H9 (cell line): ENCODE measurements at regions not wholly inside any gene's neighbourhood (a gene's known extent, or its start where the extent isn't known, plus 50 kb on each side); places are given as distances from the start of the nearest gene placed in this dataset.

Experiments used
- DNase-seq: peaks from one replicate; pipeline ENCODE4 v3.0.0-alpha.2; 2017
- H2AFZ ChIP-seq: one replicate; pipeline ENCODE4 v1.6.1; 2013; ENCODE audit warnings: mild to moderate bottlenecking, low read length, control low read depth, moderate library complexity
- H2AK5ac ChIP-seq: 2 replicates; pipeline ENCODE4 v1.6.1; 2013; ENCODE audit warnings: low read length, control low read depth, mixed read lengths; ENCODE audit not compliant: insufficient read length
- H2BK120ac ChIP-seq: one replicate; pipeline ENCODE4 v1.6.1; 2013; ENCODE audit warnings: low read depth, mild to moderate bottlenecking, low read length, control low read depth, inconsistent platforms; ENCODE audit not compliant: poor library complexity, severe bottlenecking
- H2BK12ac ChIP-seq: 2 replicates; pipeline ENCODE4 v1.6.1; 2013; ENCODE audit warnings: low read length, control low read depth, mixed read lengths, low read depth; ENCODE audit not compliant: insufficient read length
- H2BK15ac ChIP-seq: 2 replicates; pipeline ENCODE4 v1.6.1; 2013; ENCODE audit warnings: low read depth, low read length, control low read depth
- H2BK20ac ChIP-seq: one replicate; pipeline ENCODE4 v1.6.1; 2013; ENCODE audit warnings: low read depth, mild to moderate bottlenecking, low read length, control low read depth, inconsistent platforms; ENCODE audit not compliant: poor library complexity, severe bottlenecking
- H2BK5ac ChIP-seq: 2 replicates; pipeline ENCODE4 v1.6.1; 2013; ENCODE audit warnings: low read length, control low read depth, mixed read lengths; ENCODE audit not compliant: insufficient read length
- H3K14ac ChIP-seq: 2 replicates; pipeline ENCODE4 v1.6.1; 2013; ENCODE audit warnings: low read length, control low read depth; ENCODE audit not compliant: insufficient read depth
- H3K18ac ChIP-seq: 2 replicates; pipeline ENCODE4 v1.6.1; 2013; ENCODE audit warnings: low read depth, mild to moderate bottlenecking, mixed read lengths, low read length, control low read depth; ENCODE audit not compliant: insufficient read length
- H3K23ac ChIP-seq: 2 replicates; pipeline ENCODE4 v1.6.1; 2013; ENCODE audit warnings: low read length, control low read depth, mixed read lengths, low read depth; ENCODE audit not compliant: insufficient read length
- H3K23me2 ChIP-seq: 2 replicates; pipeline ENCODE4 v1.6.1; 2013; ENCODE audit warnings: low read depth, mild to moderate bottlenecking, mixed read lengths, low read length, control low read depth; ENCODE audit not compliant: insufficient read length, poor library complexity, severe bottlenecking
- H3K27ac ChIP-seq: 2 replicates; pipeline ENCODE4 v1.5.1; 2013; ENCODE audit warnings: low read length, control low read depth, mixed read lengths, low read depth; ENCODE audit not compliant: insufficient read length
- H3K27me3 ChIP-seq: 2 replicates; pipeline ENCODE4 v1.6.1; 2013; ENCODE audit warnings: low read length, control low read depth, inconsistent platforms; ENCODE audit not compliant: insufficient read depth
- H3K4ac ChIP-seq: 2 replicates; pipeline ENCODE4 v1.6.1; 2013; ENCODE audit warnings: low read depth, mild to moderate bottlenecking, control low read depth, inconsistent platforms, low read length, moderate library complexity
- H3K4me1 ChIP-seq: 2 replicates; pipeline ENCODE4 v1.6.1; 2013; ENCODE audit warnings: low read length, control low read depth, inconsistent platforms; ENCODE audit not compliant: insufficient read depth
- H3K4me2 ChIP-seq: 2 replicates; pipeline ENCODE4 v1.6.1; 2013; ENCODE audit warnings: low read length, control low read depth, mixed read lengths; ENCODE audit not compliant: insufficient read length, insufficient read depth
- H3K56ac ChIP-seq: 2 replicates; pipeline ENCODE4 v1.6.1; 2013; ENCODE audit warnings: low read depth, mild to moderate bottlenecking, mixed read lengths, low read length, control low read depth; ENCODE audit not compliant: insufficient read length
- H3K79me1 ChIP-seq: 2 replicates; pipeline ENCODE4 v1.6.1; 2013; ENCODE audit warnings: low read depth, mild to moderate bottlenecking, moderate library complexity, low read length, control low read depth, inconsistent platforms; ENCODE audit not compliant: insufficient read depth, poor library complexity, severe bottlenecking
- H3K79me2 ChIP-seq: 2 replicates; pipeline ENCODE4 v1.6.1; 2013; ENCODE audit warnings: low read length, control low read depth, inconsistent platforms; ENCODE audit not compliant: insufficient read depth
- H3K9ac ChIP-seq: 2 replicates; pipeline ENCODE4 v1.6.1; 2013; ENCODE audit warnings: low read length, control low read depth, mixed read lengths; ENCODE audit not compliant: insufficient read length; ENCODE audit errors: extremely low read depth
- H3K9me3 ChIP-seq: one replicate; pipeline ENCODE4 v1.6.1; 2013; ENCODE audit warnings: low read depth, low read length, inconsistent platforms; ENCODE audit not compliant: control insufficient read depth
- H3T11ph ChIP-seq: one replicate; pipeline ENCODE4 v1.6.1; 2013; ENCODE audit warnings: mild to moderate bottlenecking, low read length, control low read depth, inconsistent platforms
- H4K20me1 ChIP-seq: one replicate; pipeline ENCODE4 v1.6.1; 2013; ENCODE audit not compliant: control insufficient read depth, insufficient read length, insufficient read depth
- H4K5ac ChIP-seq: 2 replicates; pipeline ENCODE4 v1.6.1; 2013; ENCODE audit warnings: low read depth, mild to moderate bottlenecking, mixed read lengths, low read length, control low read depth; ENCODE audit not compliant: insufficient read length
- H4K8ac ChIP-seq: replicated peaks from 2 replicates; pipeline ENCODE4 v1.6.1; 2013; ENCODE audit warnings: low read length, control low read depth, mixed read lengths, low read depth; ENCODE audit not compliant: insufficient read length
- H4K91ac ChIP-seq: 2 replicates; pipeline ENCODE4 v1.6.1; 2013; ENCODE audit warnings: low read depth, mild to moderate bottlenecking, moderate library complexity, mixed read lengths, low read length, control low read depth; ENCODE audit not compliant: insufficient read length
- H3K27ac Mint-ChIP-seq, 3 experiments: 2 replicates in 2 of 3; 3 replicates in 1 of 3; pipeline ENCODE4 v1.8.0; 2020 to 2021; ENCODE audit warnings: mixed read lengths in 3 of 3, mild to moderate bottlenecking in 1 of 3, moderate library complexity in 1 of 3
- H3K27me3 Mint-ChIP-seq: 2 replicates; pipeline ENCODE4 v1.8.0; 2021; ENCODE audit warnings: low read depth, mild to moderate bottlenecking, moderate library complexity, mixed read lengths
- H3K36me3 Mint-ChIP-seq, 3 experiments: 2 replicates in 2 of 3; 3 replicates in 1 of 3; pipeline ENCODE4 v1.8.0; 2020 to 2021; ENCODE audit warnings: low read depth in 3 of 3, mixed read lengths in 3 of 3; ENCODE audit not compliant: insufficient read depth in 1 of 3
- H3K4me1 Mint-ChIP-seq, 2 experiments: 2 replicates each; pipeline ENCODE4 v1.8.0; 2020; ENCODE audit warnings: mixed read lengths in 2 of 2
- H3K4me3 Mint-ChIP-seq, 2 experiments: 2 replicates in 1 of 2; 3 replicates in 1 of 2; pipeline ENCODE4 v1.8.0; 2020 to 2021; ENCODE audit warnings: mild to moderate bottlenecking in 2 of 2, mixed read lengths in 2 of 2, moderate library complexity in 1 of 2
- H3K9me3 Mint-ChIP-seq, 2 experiments: 2 replicates in 1 of 2; 3 replicates in 1 of 2; pipeline ENCODE4 v1.8.0; 2020; ENCODE audit warnings: mild to moderate bottlenecking in 2 of 2, mixed read lengths in 2 of 2, moderate library complexity in 1 of 2
- CTCF ChIP-seq: fragments of 200-600 bp; sonication (generic); conservative IDR thresholded peaks from 3 replicates; pipeline ENCODE4 v1.8.0; 2021; ENCODE audit warnings: antibody characterized with exemption, mild to moderate bottlenecking
- WGBS: extraction: QIAGEN DNeasy Blood & Tissue Kit; methylation state at CpG from one replicate; pipeline ENCODE4 v1.1.7; 2013; ENCODE audit warnings: missing lambda C conversion rate, low lambda C conversion rate, mixed read lengths; ENCODE audit not compliant: insufficient read length; ENCODE audit errors: extremely low coverage; 5-methylcytosine and 5-hydroxymethylcytosine counted together

DNA sequence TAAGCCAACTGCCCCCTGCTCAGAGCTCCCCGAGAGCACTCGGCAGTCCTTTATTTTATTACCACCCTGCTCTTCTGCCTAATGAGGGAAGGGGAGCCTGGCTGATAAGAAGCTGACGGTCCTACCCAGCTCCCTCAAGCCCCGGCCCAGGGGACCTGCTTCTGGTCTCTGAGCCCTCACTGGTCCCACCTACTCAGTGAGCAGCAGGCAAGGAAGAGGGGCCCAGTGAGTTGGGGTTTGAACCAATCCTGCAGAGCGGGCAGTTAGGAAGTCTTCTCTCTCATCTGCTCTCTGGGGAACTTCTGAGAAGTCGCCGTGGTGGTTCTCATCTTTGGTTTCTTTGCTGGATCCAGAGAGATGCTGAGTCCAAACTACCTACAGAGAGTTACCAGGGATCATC lies 218.9 kb downstream of the NDUFA10 start:
- no peak overlapping the region for H3K56ac ChIP-seq
- H2BK15ac ChIP-seq, result no peak overlapping the region
- no peak overlapping the region for H3K18ac ChIP-seq
- H3K27ac Mint-ChIP-seq, result peak overlapping the region in 1 of 3 experiments; percentile 48; a peak in 1 of 7 replicates
- no peak for DNase-seq
- TF ChIP-seq CTCF, result no peak
- no peak overlapping the region for H4K91ac ChIP-seq
- no peak overlapping the region for H2AK5ac ChIP-seq
- no peaks in the 10 kb centered on the region for H3K23me2 ChIP-seq
- no peak overlapping the region for H2BK20ac ChIP-seq
- H3K4ac ChIP-seq, result no peak overlapping the region
- no peak overlapping the region for H3K23ac ChIP-seq
- no peak overlapping the region for H3K27ac ChIP-seq
- H3K9me3 Mint-ChIP-seq, result peaks cover 0 to 1% of the 10 kb centered on the region in 2 experiments; a peak in 2 of 5 replicates
- no peak overlapping the region for H4K5ac ChIP-seq
- no peaks in the 10 kb centered on the region for H3K36me3 Mint-ChIP-seq
- H3K4me3 Mint-ChIP-seq, result no peak overlapping the region
- H2BK12ac ChIP-seq, result no peak overlapping the region
- no peaks in the 10 kb centered on the region for H3K79me1 ChIP-seq
- no peaks in the 10 kb centered on the region for H3K79me2 ChIP-seq
- H2AFZ ChIP-seq, result no peak overlapping the region
- H4K20me1 ChIP-seq, result no peaks in the 10 kb centered on the region
- no peaks in the 10 kb centered on the region for H3K9me3 ChIP-seq
- no peaks in the 10 kb centered on the region for H3K27me3 ChIP-seq
- H2BK120ac ChIP-seq, result no peak overlapping the region
- no peak overlapping the region for H3K9ac ChIP-seq
- H3K4me1 ChIP-seq, result no peaks in the 10 kb centered on the region
- H3K4me2 ChIP-seq, result no peak overlapping the region
- peaks cover 5 to 8% of the 10 kb centered on the region in 2 experiments for H3K4me1 Mint-ChIP-seq
- no peak overlapping the region for H3K14ac ChIP-seq
- H4K8ac ChIP-seq, result no peak overlapping the region
- no peak overlapping the region for H3T11ph ChIP-seq
- WGBS, result no CpG with 5 or more reads among the region's 7 CpGs
- peaks cover 9% of the 10 kb centered on the region for H3K27me3 Mint-ChIP-seq
- no peak overlapping the region for H2BK5ac ChIP-seq
